ENCODE measurements at regions not wholly inside any gene's neighbourhood (a gene's known extent, or its start where the extent isn't known, plus 50 kb on each side); places are given as distances from the start of the nearest gene placed in this dataset.

DNA sequence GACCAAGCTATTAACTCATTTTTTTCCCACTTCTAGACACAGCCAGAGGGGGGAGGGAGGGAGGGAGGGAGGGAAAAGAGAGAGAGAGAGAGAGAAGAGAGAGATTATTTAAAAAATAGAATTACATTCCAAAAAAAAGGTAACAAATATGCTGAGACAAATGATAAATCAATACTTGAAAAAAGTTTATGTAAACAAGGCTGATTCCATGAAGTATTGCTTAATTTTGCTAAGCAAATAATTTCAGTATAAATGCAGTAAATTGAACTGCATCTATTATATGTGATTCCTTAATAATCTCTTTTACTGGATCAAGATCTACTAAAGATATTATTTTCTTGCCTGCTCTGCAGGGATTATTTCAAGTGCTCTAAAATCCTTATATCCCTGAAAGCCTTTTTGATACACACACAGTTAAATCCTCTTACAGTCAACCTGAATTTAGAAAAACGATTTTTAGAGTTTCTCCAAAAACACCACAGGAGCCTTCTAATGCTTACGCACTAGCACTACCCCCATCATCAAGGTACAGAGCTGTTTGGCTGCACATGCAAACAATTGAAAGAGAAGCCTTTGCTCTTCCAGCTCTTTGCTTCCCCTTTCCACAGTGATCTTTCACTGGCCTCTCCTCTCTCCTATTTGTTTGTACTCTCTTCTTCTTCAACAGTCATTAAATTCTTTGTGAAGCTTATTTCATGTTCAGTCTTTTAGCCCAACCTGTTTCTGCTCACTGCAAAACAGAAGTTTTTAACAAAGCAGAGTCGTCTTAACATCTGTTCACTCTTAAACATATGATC is 426.3 kb upstream of the FAM241A start:
- TF ChIP-seq, protein P1, sequence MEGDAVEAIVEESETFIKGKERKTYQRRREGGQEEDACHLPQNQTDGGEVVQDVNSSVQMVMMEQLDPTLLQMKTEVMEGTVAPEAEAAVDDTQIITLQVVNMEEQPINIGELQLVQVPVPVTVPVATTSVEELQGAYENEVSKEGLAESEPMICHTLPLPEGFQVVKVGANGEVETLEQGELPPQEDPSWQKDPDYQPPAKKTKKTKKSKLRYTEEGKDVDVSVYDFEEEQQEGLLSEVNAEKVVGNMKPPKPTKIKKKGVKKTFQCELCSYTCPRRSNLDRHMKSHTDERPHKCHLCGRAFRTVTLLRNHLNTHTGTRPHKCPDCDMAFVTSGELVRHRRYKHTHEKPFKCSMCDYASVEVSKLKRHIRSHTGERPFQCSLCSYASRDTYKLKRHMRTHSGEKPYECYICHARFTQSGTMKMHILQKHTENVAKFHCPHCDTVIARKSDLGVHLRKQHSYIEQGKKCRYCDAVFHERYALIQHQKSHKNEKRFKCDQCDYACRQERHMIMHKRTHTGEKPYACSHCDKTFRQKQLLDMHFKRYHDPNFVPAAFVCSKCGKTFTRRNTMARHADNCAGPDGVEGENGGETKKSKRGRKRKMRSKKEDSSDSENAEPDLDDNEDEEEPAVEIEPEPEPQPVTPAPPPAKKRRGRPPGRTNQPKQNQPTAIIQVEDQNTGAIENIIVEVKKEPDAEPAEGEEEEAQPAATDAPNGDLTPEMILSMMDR (IDR thresholded peaks at IDR 0.05): no peak
- TF ChIP-seq EZH2 (IDR thresholded peaks at IDR 0.05; ENCODE audit: borderline replicate concordance, insufficient read depth, low read depth, low read length, poor library complexity, severe bottlenecking): no peak

Data from B cell (primary cell).